Adrenal gland (tissue), 9 donors: ENCODE measurements at regions not wholly inside any gene's neighbourhood (a gene's known extent, or its start where the extent isn't known, plus 50 kb on each side); places are given as distances from the start of the nearest gene placed in this dataset.

Experiments
- DNase-seq, 7 donors: peaks; one replicate each; pipeline ENCODE4 v3.0.0-alpha.2; 2019 to 2020
- H3K27ac ChIP-seq, 5 donors: fragments of 200-600 bp; sonication (generic) in 4 of 5; 1 replicate in 3 of 5; 2 replicates in 2 of 5; pipeline versions ENCODE4 v1.5.1 to v1.8.0; 2016 to 2020; ENCODE audit warnings: mild to moderate bottlenecking in 1 of 5
- H3K27me3 ChIP-seq: fragments of 200-600 bp; 2 replicates; pipeline ENCODE4 v1.8.0; 2021
- H3K36me3 ChIP-seq, 2 donors: fragments of 200-600 bp; replicated peaks in 1 of 2; 1 replicate in 1 of 2; 2 replicates in 1 of 2; pipeline versions ENCODE4 v1.5.1 to v1.8.0; 2018 to 2022
- H3K4me1 ChIP-seq, 2 donors: fragments of 200-600 bp; replicated peaks in 1 of 2; 1 replicate in 1 of 2; 2 replicates in 1 of 2; pipeline versions ENCODE4 v1.5.1 to v1.8.0; 2018 to 2021
- H3K4me3 ChIP-seq, 4 donors: fragments of 200-600 bp; sonication (generic) in 3 of 4; one replicate each; pipeline ENCODE4 v1.5.1; 2016 to 2018
- H3K9me3 ChIP-seq, 3 donors: fragments of 200-600 bp; sonication (generic) in 1 of 3; replicated peaks in 1 of 3; 1 replicate in 2 of 3; 2 replicates in 1 of 3; pipeline versions ENCODE4 v1.5.1 to v1.8.0; 2016 to 2021
- POLR2A ChIP-seq, 2 donors: fragments of 450-650 bp; IDR thresholded peaks; one replicate each; pipeline ENCODE4 v1.6.1; 2017; ENCODE audit warnings: antibody characterized with exemption in 2 of 2, mild to moderate bottlenecking in 2 of 2, moderate library complexity in 1 of 2
- WGBS, 4 donors: extraction: QIAGEN DNeasy Blood & Tissue Kit in 2 of 4; methylation state at CpG; one replicate each; pipeline versions ENCODE4 v1.1.5 to v1.1.7; 2013 to 2017; 5-methylcytosine and 5-hydroxymethylcytosine counted together
- intact Hi-C, 2 donors: fragments of 100-400 bp; cut with DNase I; formaldehyde crosslinking; loops; one replicate each; pipeline versions ENCODE4 v1.14.1 to v1.15.0; 2022 to 2023
- TF ChIP-seq, protein P1 (sequence below), 6 experiments: fragments of 450-650 bp in 4 of 6; fragments of 200-600 bp in 2 of 6; sonication (generic) in 1 of 6; IDR thresholded peaks; 1 replicate in 5 of 6; 2 replicates in 1 of 6; pipeline versions ENCODE4 v1.5.1 to v1.8.0; 2016 to 2021; ENCODE audit warnings: antibody characterized with exemption in 6 of 6, mild to moderate bottlenecking in 2 of 6, moderate library complexity in 1 of 6
- donor health status: healthy with polysubstance abuse.
- donor health status: Bipolar disorder and iron deficiency.
- donor health status: DM: yes; HTN: yes; CAD: no.
- donor health status: DM: no; HTN: no; CAD: no.
- donor health status: DM: no; HTN: no; CAD: no.

DNA sequence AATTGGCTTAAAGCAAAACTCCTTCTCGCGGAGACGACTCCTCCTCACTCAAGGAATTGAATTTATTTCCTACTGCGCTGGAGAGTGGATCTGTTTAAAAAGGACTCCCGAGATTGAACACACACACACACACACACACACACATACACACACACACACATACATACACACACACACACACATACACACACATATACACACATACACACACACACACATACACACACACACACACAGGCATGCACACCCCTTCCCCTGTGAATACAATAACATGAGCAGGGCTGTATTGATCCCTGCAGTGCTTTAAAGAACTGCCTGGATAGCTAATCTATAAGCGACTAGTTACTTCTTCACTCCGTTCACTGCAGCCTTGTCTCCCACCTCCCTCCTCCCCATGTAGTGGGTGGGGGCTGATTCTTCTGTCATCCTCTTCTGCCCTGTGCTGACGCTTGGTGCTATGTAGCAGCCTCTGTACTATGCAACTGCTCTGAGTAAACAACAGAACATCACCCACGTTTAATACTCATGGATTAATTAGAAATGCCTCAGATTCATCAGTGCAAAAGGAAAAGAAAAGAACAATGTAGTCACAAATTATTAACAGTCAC is 549.0 kb downstream of the CDH26 start:
- no peak overlapping the region for H3K4me3 ChIP-seq
- intact Hi-C loops, result no loop called here
- H3K9me3 ChIP-seq, result no peaks in the 10 kb centered on the region
- H3K36me3 ChIP-seq, result no peaks in the 10 kb centered on the region
- DNase-seq, result no peak
- TF ChIP-seq, protein P1, sequence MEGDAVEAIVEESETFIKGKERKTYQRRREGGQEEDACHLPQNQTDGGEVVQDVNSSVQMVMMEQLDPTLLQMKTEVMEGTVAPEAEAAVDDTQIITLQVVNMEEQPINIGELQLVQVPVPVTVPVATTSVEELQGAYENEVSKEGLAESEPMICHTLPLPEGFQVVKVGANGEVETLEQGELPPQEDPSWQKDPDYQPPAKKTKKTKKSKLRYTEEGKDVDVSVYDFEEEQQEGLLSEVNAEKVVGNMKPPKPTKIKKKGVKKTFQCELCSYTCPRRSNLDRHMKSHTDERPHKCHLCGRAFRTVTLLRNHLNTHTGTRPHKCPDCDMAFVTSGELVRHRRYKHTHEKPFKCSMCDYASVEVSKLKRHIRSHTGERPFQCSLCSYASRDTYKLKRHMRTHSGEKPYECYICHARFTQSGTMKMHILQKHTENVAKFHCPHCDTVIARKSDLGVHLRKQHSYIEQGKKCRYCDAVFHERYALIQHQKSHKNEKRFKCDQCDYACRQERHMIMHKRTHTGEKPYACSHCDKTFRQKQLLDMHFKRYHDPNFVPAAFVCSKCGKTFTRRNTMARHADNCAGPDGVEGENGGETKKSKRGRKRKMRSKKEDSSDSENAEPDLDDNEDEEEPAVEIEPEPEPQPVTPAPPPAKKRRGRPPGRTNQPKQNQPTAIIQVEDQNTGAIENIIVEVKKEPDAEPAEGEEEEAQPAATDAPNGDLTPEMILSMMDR (IDR thresholded peaks at IDR 0.05), result no peak
- TF ChIP-seq POLR2A (IDR thresholded peaks at IDR 0.05), result no peak
- H3K4me1 ChIP-seq, result no peaks in the 10 kb centered on the region
- WGBS, 4 donors, result 54 to 64% (median 59%) methylated on average over 9 of the region's 9 CpGs
- H3K27ac ChIP-seq, result no peak overlapping the region
- H3K27me3 ChIP-seq, result no peaks in the 10 kb centered on the region

DNA sequence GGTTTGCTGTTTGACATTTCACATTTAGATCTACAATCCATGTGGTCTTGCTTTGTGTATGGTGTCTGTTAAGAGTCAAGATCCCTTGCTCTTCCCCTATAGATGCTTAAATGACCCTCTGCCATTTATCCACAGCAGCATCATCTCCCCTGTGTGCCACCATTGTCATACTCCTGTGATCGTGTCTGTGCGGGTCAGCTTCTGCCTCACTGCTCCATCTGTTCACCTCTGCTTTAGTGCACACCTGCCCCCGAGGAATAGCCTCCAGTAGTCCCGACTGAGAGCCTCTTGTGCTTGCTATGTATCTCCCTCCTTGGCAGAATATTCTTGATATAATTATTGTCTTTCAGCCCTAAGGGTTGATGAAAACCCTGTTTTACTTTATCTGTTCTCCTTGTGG is 551.2 kb downstream of the CDH26 start:
- H3K4me3 ChIP-seq, result no peak overlapping the region

DNA sequence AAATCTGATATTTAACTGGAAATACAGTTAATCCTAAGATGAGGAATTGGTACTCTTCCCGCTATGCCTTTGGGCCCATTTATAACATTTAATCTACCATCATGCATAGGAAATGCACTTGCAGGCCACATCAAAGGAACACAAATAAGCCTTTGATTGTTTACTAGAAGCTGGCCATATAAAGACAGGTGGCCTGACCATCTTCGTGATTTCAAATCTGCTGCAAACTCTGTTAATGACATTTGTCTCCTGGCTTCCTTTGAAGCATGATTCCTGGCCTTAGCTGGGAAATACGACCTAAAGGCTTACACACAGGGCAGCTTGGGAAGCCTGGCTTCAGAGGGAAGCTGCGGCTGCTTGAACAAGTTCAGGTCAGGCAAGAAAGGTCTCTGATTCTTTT is 552.1 kb downstream of the CDH26 start:
- H3K4me1 ChIP-seq, result no peaks in the 10 kb centered on the region
- intact Hi-C loops, result no loop called here
- H3K9me3 ChIP-seq, result no peaks in the 10 kb centered on the region
- no peak overlapping the region for H3K27ac ChIP-seq
- no peaks in the 10 kb centered on the region for H3K27me3 ChIP-seq
- no peaks in the 10 kb centered on the region for H3K36me3 ChIP-seq
- no peak for TF ChIP-seq POLR2A (IDR thresholded peaks at IDR 0.05)
- TF ChIP-seq, protein P1 (IDR thresholded peaks at IDR 0.05), result no peak
- H3K4me3 ChIP-seq, result no peak overlapping the region
- 56 to 67% (median 63%) methylated on average over 4 of the region's 4 CpGs for WGBS, 4 donors
- no peak for DNase-seq

More for the DNA sequence above, 551.2 kb downstream of the CDH26 start:
- Histone ChIP-seq H3K4me1 (no peaks in the 10 kb centered on the region), H3K27me3 (no peaks in the 10 kb centered on the region), H3K27ac (no peak overlapping the region), H3K36me3 (no peaks in the 10 kb centered on the region), H3K9me3 (no peaks in the 10 kb centered on the region)
- TF ChIP-seq, protein P1 (IDR thresholded peaks at IDR 0.05), result no peak
- no peak for TF ChIP-seq POLR2A (IDR thresholded peaks at IDR 0.05)
- 66 to 86% (median 76%) methylated on average over 4 of the region's 4 CpGs for WGBS, 4 donors
- no peak for DNase-seq
- intact Hi-C loops, result no loop called here

DNA sequence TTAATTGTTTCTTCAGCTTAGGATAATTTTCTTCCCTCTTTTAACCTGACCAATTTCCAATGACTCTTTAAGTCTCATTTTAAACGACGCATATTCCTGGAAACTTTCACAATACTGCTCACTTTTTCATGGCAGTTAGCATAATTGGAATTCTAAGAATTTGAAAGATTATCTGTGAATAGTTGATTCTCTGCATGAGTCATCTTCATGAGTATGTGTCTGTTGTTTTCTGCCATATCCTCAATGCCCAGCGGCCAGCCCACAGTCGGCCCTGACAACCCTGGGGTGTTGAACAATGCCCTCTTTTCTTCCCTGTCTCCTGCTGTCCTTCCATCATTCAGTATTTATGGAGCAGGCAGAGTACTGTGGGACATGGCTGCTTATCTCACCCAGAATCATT is 554.2 kb downstream of the CDH26 start:
- no peak overlapping the region for H3K27ac ChIP-seq
- H3K36me3 ChIP-seq, result no peaks in the 10 kb centered on the region
- H3K4me3 ChIP-seq, result no peak overlapping the region
- no peaks in the 10 kb centered on the region for H3K4me1 ChIP-seq
- DNase-seq, result no peak
- no peaks in the 10 kb centered on the region for H3K9me3 ChIP-seq
- TF ChIP-seq, protein P1 (IDR thresholded peaks at IDR 0.05), result no peak
- no peak for TF ChIP-seq POLR2A (IDR thresholded peaks at IDR 0.05)
- intact Hi-C loops, result no loop called here
- WGBS, 4 donors, result 44 to 60% (median 57%) methylated on average over 4 of the region's 4 CpGs
- no peaks in the 10 kb centered on the region for H3K27me3 ChIP-seq
